Spleen (tissue), 7 donors: ENCODE measurements at regions not wholly inside any gene's neighbourhood (a gene's known extent, or its start where the extent isn't known, plus 50 kb on each side); places are given as distances from the start of the nearest gene placed in this dataset.

ENCODE experiments used
- POLR2AphosphoS5 ChIP-seq, 3 donors: sonication (generic); formaldehyde crosslinking; IDR thresholded peaks; one replicate each; pipeline ENCODE4 v1.5.1; 2017; ENCODE audit warnings: antibody characterized with exemption in 3 of 3
- TF ChIP-seq, protein P1 (sequence below), 11 experiments: fragments of 200-600 bp in 7 of 11; fragments of 450-650 bp in 4 of 11; sonication (generic) in 4 of 11; IDR thresholded peaks in 8 of 11; conservative IDR thresholded peaks in 3 of 11; 1 replicate in 7 of 11; 2 replicates in 4 of 11; pipeline versions ENCODE4 v1.4.0 to v1.8.0; 2016 to 2021; ENCODE audit warnings: antibody characterized with exemption in 11 of 11, inconsistent platforms in 4 of 11, mild to moderate bottlenecking in 1 of 11
- donor health status: DM: no; HTN: no; CAD: no; lungs with moderate emphysema.
- donor health status: DM: no; HTN: no; CAD: no.
- donor health status: DM: no; HTN: no; CAD: no.

DNA sequence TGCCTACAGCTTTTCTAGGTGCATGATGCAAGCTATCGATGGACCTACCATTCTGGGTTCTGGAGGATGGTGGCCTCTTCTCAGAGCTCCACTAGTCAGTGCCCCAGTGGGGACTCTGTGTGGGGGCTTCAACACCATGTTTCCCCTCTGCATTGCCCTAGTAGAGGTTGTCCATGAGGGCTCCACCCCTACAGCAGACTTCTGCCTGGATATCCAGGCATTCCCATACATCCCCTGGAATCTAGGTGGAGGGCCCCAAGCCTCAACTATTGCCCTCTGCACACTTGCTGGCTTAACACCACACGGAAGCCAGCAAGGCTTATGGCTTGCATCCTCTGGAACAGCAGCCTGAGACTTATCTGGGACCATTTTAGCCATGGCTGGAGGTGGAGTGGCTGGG lies 1299.9 kb upstream of the MIR17HG start:
- TF ChIP-seq POLR2AphosphoS5 (IDR thresholded peaks at IDR 0.05), result no peak
- TF ChIP-seq, protein P1, sequence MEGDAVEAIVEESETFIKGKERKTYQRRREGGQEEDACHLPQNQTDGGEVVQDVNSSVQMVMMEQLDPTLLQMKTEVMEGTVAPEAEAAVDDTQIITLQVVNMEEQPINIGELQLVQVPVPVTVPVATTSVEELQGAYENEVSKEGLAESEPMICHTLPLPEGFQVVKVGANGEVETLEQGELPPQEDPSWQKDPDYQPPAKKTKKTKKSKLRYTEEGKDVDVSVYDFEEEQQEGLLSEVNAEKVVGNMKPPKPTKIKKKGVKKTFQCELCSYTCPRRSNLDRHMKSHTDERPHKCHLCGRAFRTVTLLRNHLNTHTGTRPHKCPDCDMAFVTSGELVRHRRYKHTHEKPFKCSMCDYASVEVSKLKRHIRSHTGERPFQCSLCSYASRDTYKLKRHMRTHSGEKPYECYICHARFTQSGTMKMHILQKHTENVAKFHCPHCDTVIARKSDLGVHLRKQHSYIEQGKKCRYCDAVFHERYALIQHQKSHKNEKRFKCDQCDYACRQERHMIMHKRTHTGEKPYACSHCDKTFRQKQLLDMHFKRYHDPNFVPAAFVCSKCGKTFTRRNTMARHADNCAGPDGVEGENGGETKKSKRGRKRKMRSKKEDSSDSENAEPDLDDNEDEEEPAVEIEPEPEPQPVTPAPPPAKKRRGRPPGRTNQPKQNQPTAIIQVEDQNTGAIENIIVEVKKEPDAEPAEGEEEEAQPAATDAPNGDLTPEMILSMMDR (IDR thresholded peaks at IDR 0.05 in 8 of 11, conservative IDR thresholded peaks at IDR 0.05 in 3 of 11), result no peak
